PFSK-1 (cell line): ENCODE measurements at regions not wholly inside any gene's neighbourhood (a gene's known extent, or its start where the extent isn't known, plus 50 kb on each side); places are given as distances from the start of the nearest gene placed in this dataset.

Experiments
- FOXP2 ChIP-seq: optimal IDR thresholded peaks from 2 replicates; pipeline ENCODE3; 2011; ENCODE audit warnings: borderline replicate concordance, control low read depth, inconsistent platforms; ENCODE audit not compliant: insufficient read depth; ENCODE audit errors: extremely low read length, extremely low read depth
- POLR2AphosphoS5 ChIP-seq: IDR thresholded peaks from 2 replicates; pipeline ENCODE4 v1.6.1; 2012; ENCODE audit warnings: low read depth, mild to moderate bottlenecking, control low read depth, low read length, moderate library complexity
- TF ChIP-seq, protein P1 (sequence below), 2 experiments: IDR thresholded peaks; 2 replicates each; pipeline versions ENCODE4 v1.6.1 to v1.8.0; 2011 to 2012; ENCODE audit warnings: low read depth in 2 of 2, low read length in 2 of 2, control low read depth in 1 of 2, inconsistent platforms in 1 of 2, mild to moderate bottlenecking in 1 of 2, moderate library complexity in 1 of 2; ENCODE audit not compliant: insufficient read depth in 1 of 2

DNA sequence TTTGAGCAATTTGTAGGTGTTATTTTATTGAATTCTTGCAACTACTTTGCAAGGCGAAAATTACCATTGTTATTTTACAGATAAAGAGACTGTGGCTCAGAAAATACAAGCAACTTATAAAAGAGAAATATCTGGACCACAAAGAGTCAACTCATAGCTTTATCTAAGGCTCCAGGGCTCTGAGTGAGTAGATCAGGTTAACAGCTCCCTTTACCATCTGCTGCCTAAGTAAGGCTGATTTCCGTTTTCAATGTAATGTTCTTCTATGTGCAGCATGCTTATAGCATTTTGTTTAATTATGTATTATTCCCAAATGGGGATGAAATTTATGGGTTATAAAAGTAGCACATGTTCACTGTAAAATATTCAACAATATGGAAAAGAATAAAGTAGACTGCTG is 299.1 kb upstream of the TNP1 start:
- TF ChIP-seq, protein P1, sequence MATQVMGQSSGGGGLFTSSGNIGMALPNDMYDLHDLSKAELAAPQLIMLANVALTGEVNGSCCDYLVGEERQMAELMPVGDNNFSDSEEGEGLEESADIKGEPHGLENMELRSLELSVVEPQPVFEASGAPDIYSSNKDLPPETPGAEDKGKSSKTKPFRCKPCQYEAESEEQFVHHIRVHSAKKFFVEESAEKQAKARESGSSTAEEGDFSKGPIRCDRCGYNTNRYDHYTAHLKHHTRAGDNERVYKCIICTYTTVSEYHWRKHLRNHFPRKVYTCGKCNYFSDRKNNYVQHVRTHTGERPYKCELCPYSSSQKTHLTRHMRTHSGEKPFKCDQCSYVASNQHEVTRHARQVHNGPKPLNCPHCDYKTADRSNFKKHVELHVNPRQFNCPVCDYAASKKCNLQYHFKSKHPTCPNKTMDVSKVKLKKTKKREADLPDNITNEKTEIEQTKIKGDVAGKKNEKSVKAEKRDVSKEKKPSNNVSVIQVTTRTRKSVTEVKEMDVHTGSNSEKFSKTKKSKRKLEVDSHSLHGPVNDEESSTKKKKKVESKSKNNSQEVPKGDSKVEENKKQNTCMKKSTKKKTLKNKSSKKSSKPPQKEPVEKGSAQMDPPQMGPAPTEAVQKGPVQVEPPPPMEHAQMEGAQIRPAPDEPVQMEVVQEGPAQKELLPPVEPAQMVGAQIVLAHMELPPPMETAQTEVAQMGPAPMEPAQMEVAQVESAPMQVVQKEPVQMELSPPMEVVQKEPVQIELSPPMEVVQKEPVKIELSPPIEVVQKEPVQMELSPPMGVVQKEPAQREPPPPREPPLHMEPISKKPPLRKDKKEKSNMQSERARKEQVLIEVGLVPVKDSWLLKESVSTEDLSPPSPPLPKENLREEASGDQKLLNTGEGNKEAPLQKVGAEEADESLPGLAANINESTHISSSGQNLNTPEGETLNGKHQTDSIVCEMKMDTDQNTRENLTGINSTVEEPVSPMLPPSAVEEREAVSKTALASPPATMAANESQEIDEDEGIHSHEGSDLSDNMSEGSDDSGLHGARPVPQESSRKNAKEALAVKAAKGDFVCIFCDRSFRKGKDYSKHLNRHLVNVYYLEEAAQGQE (IDR thresholded peaks at IDR 0.05; ENCODE audit: insufficient read depth in 1 of 2, low read depth in 2 of 2, low read length in 2 of 2) = no peak
- no peak for TF ChIP-seq POLR2AphosphoS5
- TF ChIP-seq FOXP2 = no peak
